Smooth muscle cell (in vitro differentiated cells): ENCODE measurements at regions not wholly inside any gene's neighbourhood (a gene's known extent, or its start where the extent isn't known, plus 50 kb on each side); places are given as distances from the start of the nearest gene placed in this dataset.

Source experiments
- DNase-seq: peaks from one replicate; lab custom pipeline; 2025; ENCODE audit not compliant: unreplicated experiment; lab: John Stamatoyannopoulos, UW
- H2AFZ ChIP-seq: fragments of 200-600 bp; sonication (generic); 2 replicates; pipeline ENCODE4 v1.6.0; 2016; ENCODE audit warnings: antibody characterized with exemption, low read depth, mild to moderate bottlenecking
- H3F3A ChIP-seq: fragments of 200-600 bp; sonication (generic); 2 replicates; pipeline ENCODE4 v1.6.0; 2017; ENCODE audit warnings: antibody characterized with exemption, low read depth
- H3K27ac ChIP-seq: fragments of 200-600 bp; sonication (generic); 2 replicates; pipeline ENCODE4 v1.5.1; 2016; ENCODE audit warnings: low read depth, mild to moderate bottlenecking
- H3K27me3 ChIP-seq: fragments of 200-600 bp; sonication (generic); 2 replicates; pipeline ENCODE4 v1.6.1; 2016; ENCODE audit warnings: low read depth, mild to moderate bottlenecking
- H3K36me3 ChIP-seq: fragments of 200-600 bp; sonication (generic); 2 replicates; pipeline ENCODE4 v1.5.1; 2016; ENCODE audit warnings: low read depth
- H3K4me1 ChIP-seq: fragments of 200-600 bp; sonication (generic); 2 replicates; pipeline ENCODE4 v1.5.1; 2016; ENCODE audit warnings: low read depth
- H3K4me2 ChIP-seq: fragments of 200-600 bp; sonication (generic); 2 replicates; pipeline ENCODE4 v1.6.0; 2016; ENCODE audit warnings: mild to moderate bottlenecking
- H3K4me3 ChIP-seq: fragments of 200-600 bp; sonication (generic); 2 replicates; pipeline ENCODE4 v1.5.1; 2016; ENCODE audit warnings: mild to moderate bottlenecking
- H3K79me2 ChIP-seq: fragments of 200-600 bp; sonication (generic); 2 replicates; pipeline ENCODE4 v1.6.0; 2016; ENCODE audit warnings: low read depth, mild to moderate bottlenecking
- H3K9ac ChIP-seq: fragments of 200-600 bp; sonication (generic); 2 replicates; pipeline ENCODE4 v1.6.0; 2016; ENCODE audit warnings: low read depth
- H3K9me3 ChIP-seq: fragments of 200-600 bp; sonication (generic); replicated peaks from 2 replicates; pipeline ENCODE4 v1.5.1; 2016; ENCODE audit warnings: low read depth
- H4K20me1 ChIP-seq: fragments of 200-600 bp; sonication (generic); 2 replicates; pipeline ENCODE4 v1.6.0; 2016; ENCODE audit warnings: low read depth
- CTCF ChIP-seq: fragments of 200-600 bp; sonication (generic); IDR thresholded peaks from 2 replicates; pipeline ENCODE4 v1.5.1; 2017; ENCODE audit warnings: borderline replicate concordance, mild to moderate bottlenecking, antibody characterized with exemption; ENCODE audit not compliant: insufficient read depth, poor library complexity, severe bottlenecking
- WGBS: methylation state at CpG from one replicate; pipeline ENCODE4 v1.1.7; 2016; ENCODE audit warnings: low lambda C conversion rate; 5-methylcytosine and 5-hydroxymethylcytosine counted together

DNA sequence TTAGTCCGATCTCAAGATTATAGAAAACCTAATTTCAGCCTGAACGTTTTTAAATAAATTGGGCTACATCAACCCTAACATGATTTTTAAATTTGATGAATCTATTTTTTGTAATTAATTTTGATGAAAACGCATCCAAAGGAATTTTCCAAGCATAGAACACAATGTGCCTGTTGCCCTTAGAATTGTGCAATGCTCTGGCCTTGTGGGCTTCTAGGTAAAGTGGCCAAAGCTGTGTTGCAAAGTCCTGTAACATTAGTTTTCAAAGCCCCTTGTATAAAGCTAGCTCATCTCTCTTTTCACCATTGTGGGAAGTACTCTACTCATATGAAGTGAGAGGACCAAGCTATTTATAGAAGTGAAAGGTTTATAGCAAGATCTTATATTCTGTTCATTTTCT lies 138.4 kb upstream of the PRPS1L1 start:
- Histone ChIP-seq H3K27ac (no peak overlapping the region), H3K9ac (no peak overlapping the region), H3K9me3 (no peaks in the 10 kb centered on the region), H3K36me3 (no peaks in the 10 kb centered on the region), H4K20me1 (no peaks in the 10 kb centered on the region), H3F3A (no peaks in the 10 kb centered on the region), H2AFZ (no peak overlapping the region), H3K27me3 (no peaks in the 10 kb centered on the region), H3K79me2 (no peaks in the 10 kb centered on the region), H3K4me3 (no peak overlapping the region), H3K4me1 (no peaks in the 10 kb centered on the region), H3K4me2 (no peak overlapping the region)
- WGBS = 94% methylated on average over 3 of the region's 3 CpGs
- DNase-seq = no peak
- TF ChIP-seq CTCF = no peak

DNA sequence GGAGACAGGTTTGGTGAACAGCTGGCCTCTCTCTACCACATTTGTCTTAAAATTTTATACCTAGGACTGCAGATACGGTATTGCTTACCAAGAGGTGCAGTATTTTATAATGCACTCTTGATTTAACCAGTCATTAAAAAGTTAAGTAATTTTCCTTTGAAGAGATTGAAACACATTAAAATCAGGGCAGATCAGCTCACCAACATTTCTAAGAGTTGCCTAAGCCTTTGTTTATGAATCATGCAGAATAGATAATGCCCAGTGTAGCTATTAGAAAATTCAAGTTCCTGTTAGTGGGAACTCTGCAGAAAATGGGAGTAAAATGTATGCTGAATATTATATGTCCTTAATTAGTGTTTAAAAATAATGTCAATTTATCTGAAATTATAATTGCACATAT lies 140.2 kb upstream of the PRPS1L1 start:
- DNase-seq = no peak
- Histone ChIP-seq H3K4me1 (no peaks in the 10 kb centered on the region), H4K20me1 (no peaks in the 10 kb centered on the region), H3K27me3 (no peaks in the 10 kb centered on the region), H3K36me3 (no peaks in the 10 kb centered on the region), H3K27ac (no peak overlapping the region), H3K4me3 (no peak overlapping the region), H3K9ac (no peak overlapping the region), H2AFZ (no peak overlapping the region), H3K9me3 (no peaks in the 10 kb centered on the region), H3K4me2 (no peak overlapping the region), H3F3A (no peaks in the 10 kb centered on the region), H3K79me2 (no peaks in the 10 kb centered on the region)
- WGBS = 89% methylated on average over 1 of the region's 1 CpG
- TF ChIP-seq CTCF = no peak

DNA sequence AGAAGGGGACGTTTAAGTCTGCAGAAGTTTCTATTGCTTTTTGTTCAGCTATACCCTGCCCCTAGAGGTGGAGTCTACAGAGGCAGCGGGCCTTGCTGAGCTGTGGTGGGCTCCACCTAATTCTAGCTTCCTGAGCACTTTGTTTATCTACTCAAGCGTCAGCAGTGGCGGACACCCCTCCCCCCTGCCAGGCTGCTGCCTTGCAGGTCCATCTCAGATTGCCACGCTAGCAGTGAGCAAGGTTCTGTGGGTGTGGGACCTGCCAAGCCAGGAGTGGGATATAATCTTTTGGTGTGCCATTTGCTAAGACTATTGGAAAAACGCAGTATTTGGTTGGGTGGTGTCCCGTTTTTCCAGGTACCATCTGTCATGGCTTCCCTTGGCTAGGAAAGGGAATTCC lies 147.3 kb upstream of the PRPS1L1 start:
- Histone ChIP-seq H2AFZ (no peak overlapping the region), H3K4me1 (no peaks in the 10 kb centered on the region), H3K79me2 (no peaks in the 10 kb centered on the region), H3K9ac (no peak overlapping the region), H3K9me3 (no peaks in the 10 kb centered on the region), H3K27me3 (no peaks in the 10 kb centered on the region), H3K27ac (no peak overlapping the region), H4K20me1 (no peaks in the 10 kb centered on the region), H3K4me2 (no peak overlapping the region), H3K36me3 (no peaks in the 10 kb centered on the region), H3K4me3 (no peak overlapping the region), H3F3A (no peaks in the 10 kb centered on the region)
- no peak for TF ChIP-seq CTCF
- DNase-seq = no peak
- WGBS = 95% methylated on average over 7 of the region's 7 CpGs

- H3K4me2 ChIP-seq = peak overlapping the region; percentile 48
- no peak for DNase-seq
- H3K27ac ChIP-seq = no peak overlapping the region
- H3K4me1 ChIP-seq = no peaks in the 10 kb centered on the region
- H4K20me1 ChIP-seq = no peaks in the 10 kb centered on the region
- H3K9me3 ChIP-seq = no peaks in the 10 kb centered on the region
- no peak overlapping the region for H3K4me3 ChIP-seq
- no peaks in the 10 kb centered on the region for H3K36me3 ChIP-seq
- H3K9ac ChIP-seq = no peak overlapping the region
- H3F3A ChIP-seq = no peaks in the 10 kb centered on the region
- 8% methylated on average over 2 of the region's 2 CpGs for WGBS
- no peaks in the 10 kb centered on the region for H3K79me2 ChIP-seq
- TF ChIP-seq CTCF = no peak
- H3K27me3 ChIP-seq = no peaks in the 10 kb centered on the region
- H2AFZ ChIP-seq = no peak overlapping the region
Observed at GRCh38 chr7:18175801-18176450, 148.3 kb upstream of the PRPS1L1 start.
